GM06990 (cell line): ENCODE measurements at regions not wholly inside any gene's neighbourhood (a gene's known extent, or its start where the extent isn't known, plus 50 kb on each side); places are given as distances from the start of the nearest gene placed in this dataset.

Experiments
- DNase-seq: peaks from one replicate; pipeline ENCODE4 v3.0.0-alpha.2; 2011; ENCODE audit not compliant: insufficient read length; ENCODE audit errors: extremely low read depth
- H3K27me3 ChIP-seq: replicated peaks from 2 replicates; pipeline ENCODE4 v1.6.0; 2011; ENCODE audit warnings: low read length; ENCODE audit not compliant: control insufficient read depth, insufficient read depth
- H3K36me3 ChIP-seq: 2 replicates; pipeline ENCODE4 v1.5.1; 2011; ENCODE audit warnings: low read length; ENCODE audit not compliant: control insufficient read depth, insufficient read depth
- H3K4me3 ChIP-seq: replicated peaks from 2 replicates; pipeline ENCODE4 v1.5.1; 2011; ENCODE audit warnings: low read depth, mild to moderate bottlenecking, control low read depth, low read length
- TF ChIP-seq, protein P1 (sequence below): IDR thresholded peaks from 2 replicates; pipeline ENCODE4 v1.5.1; 2011; ENCODE audit warnings: low read length, control low read depth, mild to moderate bottlenecking, inconsistent platforms; ENCODE audit not compliant: insufficient read depth, poor library complexity, severe bottlenecking

DNA sequence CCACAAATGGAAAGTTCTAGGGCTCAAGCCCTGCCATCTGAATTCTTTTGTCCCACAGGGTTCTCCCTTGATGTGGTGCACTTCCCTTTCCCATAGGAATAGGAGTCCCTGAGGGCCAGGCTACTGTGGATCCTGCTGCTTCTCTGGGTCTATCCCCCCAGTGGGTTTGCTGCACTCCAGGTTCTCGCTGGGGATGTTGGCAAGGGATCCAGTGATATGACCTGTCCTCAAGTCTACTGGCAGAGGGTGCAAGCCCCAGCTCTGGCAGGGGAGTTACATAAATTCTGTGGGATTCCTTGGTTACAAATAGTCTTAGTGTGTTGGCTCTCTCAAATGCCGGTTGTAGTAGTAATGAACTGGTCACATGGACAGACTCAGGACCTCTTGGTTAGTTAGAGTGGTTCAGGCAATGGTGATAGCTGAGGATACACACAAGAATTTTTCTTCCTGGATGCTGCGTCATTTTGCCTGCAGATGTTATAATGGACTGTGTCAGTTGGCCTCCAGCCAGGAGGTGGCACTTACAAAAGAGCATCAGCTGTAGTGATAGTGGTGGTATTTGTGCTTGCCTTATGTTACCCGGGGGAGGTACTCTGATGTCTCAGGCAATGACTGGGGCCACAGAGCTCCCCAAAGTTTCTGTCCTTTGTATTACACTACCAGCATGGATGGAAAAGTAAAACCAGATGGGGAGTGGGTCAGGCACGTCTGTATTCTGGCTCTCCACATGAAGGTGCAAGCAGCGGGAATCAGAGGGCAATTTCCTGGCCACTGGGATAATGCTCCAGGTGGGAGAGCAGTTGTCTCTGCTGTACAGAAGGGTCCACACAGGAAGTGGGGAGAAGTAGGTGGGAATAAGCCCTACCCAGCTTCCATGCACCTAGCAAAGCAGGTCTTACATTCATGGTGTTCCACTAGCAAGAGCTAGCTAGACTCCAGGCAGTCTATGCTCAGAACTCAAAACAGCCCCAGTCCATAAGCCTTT is 267.9 kb downstream of the SOX11 start:
- TF ChIP-seq, protein P1, sequence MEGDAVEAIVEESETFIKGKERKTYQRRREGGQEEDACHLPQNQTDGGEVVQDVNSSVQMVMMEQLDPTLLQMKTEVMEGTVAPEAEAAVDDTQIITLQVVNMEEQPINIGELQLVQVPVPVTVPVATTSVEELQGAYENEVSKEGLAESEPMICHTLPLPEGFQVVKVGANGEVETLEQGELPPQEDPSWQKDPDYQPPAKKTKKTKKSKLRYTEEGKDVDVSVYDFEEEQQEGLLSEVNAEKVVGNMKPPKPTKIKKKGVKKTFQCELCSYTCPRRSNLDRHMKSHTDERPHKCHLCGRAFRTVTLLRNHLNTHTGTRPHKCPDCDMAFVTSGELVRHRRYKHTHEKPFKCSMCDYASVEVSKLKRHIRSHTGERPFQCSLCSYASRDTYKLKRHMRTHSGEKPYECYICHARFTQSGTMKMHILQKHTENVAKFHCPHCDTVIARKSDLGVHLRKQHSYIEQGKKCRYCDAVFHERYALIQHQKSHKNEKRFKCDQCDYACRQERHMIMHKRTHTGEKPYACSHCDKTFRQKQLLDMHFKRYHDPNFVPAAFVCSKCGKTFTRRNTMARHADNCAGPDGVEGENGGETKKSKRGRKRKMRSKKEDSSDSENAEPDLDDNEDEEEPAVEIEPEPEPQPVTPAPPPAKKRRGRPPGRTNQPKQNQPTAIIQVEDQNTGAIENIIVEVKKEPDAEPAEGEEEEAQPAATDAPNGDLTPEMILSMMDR: no peak
- DNase-seq: no peak
- Histone ChIP-seq H3K36me3 (no peaks in the 10 kb centered on the region), H3K4me3 (no peak overlapping the region), H3K27me3 (no peaks in the 10 kb centered on the region)

DNA sequence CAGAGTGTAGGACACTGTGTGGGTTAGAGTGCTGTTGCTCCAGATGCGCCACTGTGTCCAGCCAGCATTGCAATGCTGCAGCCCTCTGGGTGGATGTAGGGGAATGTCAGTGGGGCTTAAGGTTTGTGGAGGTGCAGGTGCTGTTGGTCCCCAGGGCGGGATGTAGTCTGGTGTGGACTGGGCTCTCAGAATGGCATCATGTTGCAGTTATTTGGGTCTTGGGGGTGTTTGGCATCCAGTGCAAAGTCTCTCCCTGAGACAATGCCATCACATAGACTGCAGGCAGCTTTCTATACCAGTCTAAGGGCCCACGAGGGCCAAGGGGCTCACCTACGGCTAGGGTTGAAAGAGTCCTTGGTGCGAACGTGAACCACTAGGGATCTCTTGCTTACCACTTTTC is 275.3 kb downstream of the SOX11 start:
- DNase-seq: no peak
- Histone ChIP-seq H3K27me3 (no peaks in the 10 kb centered on the region), H3K4me3 (no peak overlapping the region), H3K36me3 (no peaks in the 10 kb centered on the region)
- TF ChIP-seq, protein P1: no peak

DNA sequence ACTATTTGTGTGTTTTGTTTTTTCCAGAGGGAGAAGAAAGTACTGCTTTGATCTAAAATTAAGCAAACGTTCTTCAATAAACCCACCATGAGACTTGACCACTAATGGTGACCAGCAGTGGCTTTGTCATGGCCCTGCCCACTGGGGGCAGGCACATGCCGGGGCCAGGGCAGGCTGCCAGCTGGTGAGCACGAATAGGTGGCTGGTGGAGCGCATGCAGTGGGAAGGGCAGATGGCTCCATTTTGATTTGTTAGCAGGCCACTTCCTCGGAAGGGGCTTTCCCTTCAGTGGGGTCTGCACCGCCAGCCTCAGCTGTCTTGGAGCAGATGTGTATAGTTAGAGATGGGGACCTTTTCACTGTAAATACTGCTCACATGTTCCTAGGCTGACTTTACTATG is 277.1 kb downstream of the SOX11 start:
- H3K4me3 ChIP-seq: no peak overlapping the region
- TF ChIP-seq, protein P1: no peak
- DNase-seq: no peak
- no peaks in the 10 kb centered on the region for H3K27me3 ChIP-seq
- H3K36me3 ChIP-seq: no peaks in the 10 kb centered on the region

DNA sequence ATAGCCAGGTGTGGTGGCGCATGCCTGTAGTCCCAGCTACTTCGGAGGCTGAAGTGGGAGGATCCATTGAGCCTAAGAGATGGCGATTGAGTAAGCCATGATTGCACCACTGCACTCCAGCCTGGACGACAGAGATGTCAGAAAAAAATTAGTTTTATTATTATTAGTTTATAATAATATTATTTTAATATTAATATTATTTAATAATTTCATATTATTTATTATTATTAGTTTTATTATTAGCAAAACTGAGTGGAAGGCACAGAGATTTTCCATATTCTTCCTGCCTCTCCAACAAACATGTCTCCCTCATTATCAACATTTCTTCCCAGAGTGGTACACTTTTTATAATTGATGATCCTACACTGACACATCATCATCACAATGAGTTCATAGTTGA is 278.2 kb downstream of the SOX11 start:
- DNase-seq: no peak
- TF ChIP-seq, protein P1: no peak
- Histone ChIP-seq H3K36me3 (no peaks in the 10 kb centered on the region), H3K4me3 (no peak overlapping the region), H3K27me3 (no peaks in the 10 kb centered on the region)

DNA sequence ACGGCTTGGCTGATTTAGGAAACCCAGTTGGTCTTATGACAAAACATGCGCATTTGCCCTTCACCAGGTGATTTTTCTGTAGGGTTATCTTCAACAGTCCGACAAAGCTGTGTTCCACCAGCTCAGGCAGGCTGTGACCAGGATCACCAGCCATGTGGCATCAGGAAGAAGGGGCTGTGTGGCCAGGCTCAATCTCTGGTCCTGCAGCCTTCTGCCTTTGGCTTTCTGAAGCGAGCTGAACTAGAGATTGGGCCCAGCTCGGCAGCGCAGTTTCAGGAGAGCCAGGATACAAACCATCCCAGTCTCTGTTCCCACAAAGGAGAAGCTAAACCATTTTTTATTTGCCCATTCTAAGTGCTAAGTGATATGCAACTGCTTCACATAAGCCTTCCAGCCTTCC is 282.3 kb downstream of the SOX11 start:
- Histone ChIP-seq H3K4me3 (no peak overlapping the region), H3K27me3 (no peaks in the 10 kb centered on the region), H3K36me3 (no peaks in the 10 kb centered on the region)
- no peak for DNase-seq
- TF ChIP-seq, protein P1: no peak
